Dendritic cell treated with granulocyte-macrophage colony-stimulating factor and Interleukin-4, amounts not matched to agents 40 ng/mL and 50 ng/mL, for 4 days (primary cell): ENCODE measurements at regions not wholly inside any gene's neighbourhood (a gene's known extent, or its start where the extent isn't known, plus 50 kb on each side); places are given as distances from the start of the nearest gene placed in this dataset.
"Not testable (repeated sequence)": the region's sequence is repeated elsewhere in the genome, so short reads cannot be mapped to it uniquely, and the experiment has no call there.

Experiments used
- H3K27ac Mint-ChIP-seq: one replicate; pipeline ENCODE4 v1.8.0; 2022; ENCODE audit warnings: mild to moderate bottlenecking, mixed read lengths
- H3K27me3 Mint-ChIP-seq: one replicate; pipeline ENCODE4 v1.8.0; 2022; ENCODE audit warnings: mild to moderate bottlenecking, mixed read lengths
- H3K36me3 Mint-ChIP-seq: one replicate; pipeline ENCODE4 v1.8.0; 2022; ENCODE audit warnings: low read depth, mixed read lengths
- H3K4me1 Mint-ChIP-seq: one replicate; pipeline ENCODE4 v1.8.0; 2022; ENCODE audit warnings: low read depth, mixed read lengths
- H3K4me3 Mint-ChIP-seq: one replicate; pipeline ENCODE4 v1.8.0; 2022; ENCODE audit warnings: mild to moderate bottlenecking, moderate library complexity, mixed read lengths
- H3K9me3 Mint-ChIP-seq: one replicate; pipeline ENCODE4 v1.8.0; 2022; ENCODE audit warnings: mixed read lengths
- intact Hi-C: fragments of 100-400 bp; cut with micrococcal nuclease; formaldehyde crosslinking; loops from one replicate; pipeline ENCODE4 v1.15.0; 2022

GRCh38 chr2:14975381-14975780 lies 342.9 kb downstream of the LRATD1 start:
- Mint-ChIP-seq H3K4me3 (no peak overlapping the region), H3K9me3 (peaks cover 24% of the 10 kb centered on the region), H3K27ac (no peak overlapping the region)

GRCh38 chr2:14977021-14977420 lies 344.5 kb downstream of the LRATD1 start:
- peaks cover 18% of the 10 kb centered on the region for H3K9me3 Mint-ChIP-seq
- no peak overlapping the region for H3K4me3 Mint-ChIP-seq
- no peaks in the 10 kb centered on the region for H3K27me3 Mint-ChIP-seq
- H3K27ac Mint-ChIP-seq, result no peak overlapping the region
- H3K36me3 Mint-ChIP-seq, result no peaks in the 10 kb centered on the region
- no peaks in the 10 kb centered on the region for H3K4me1 Mint-ChIP-seq
- intact Hi-C loops, result no loop called here

More at GRCh38 chr2:14975381-14975780, 342.9 kb downstream of the LRATD1 start:
- intact Hi-C loops, result no loop called here
- Mint-ChIP-seq H3K27me3 (no peaks in the 10 kb centered on the region), H3K36me3 (no peaks in the 10 kb centered on the region), H3K4me1 (no peaks in the 10 kb centered on the region)

- Mint-ChIP-seq H3K4me1 (no peaks in the 10 kb centered on the region), H3K27me3 (no peaks in the 10 kb centered on the region), H3K9me3 (peaks cover 23% of the 10 kb centered on the region), H3K27ac (no peak overlapping the region), H3K36me3 (no peaks in the 10 kb centered on the region), H3K4me3 (no peak overlapping the region)
- intact Hi-C loops, result no loop called here
Measured at GRCh38 chr2:14978845-14979244, 346.3 kb downstream of the LRATD1 start.

GRCh38 chr2:14982790-14983189 lies 350.3 kb downstream of the LRATD1 start:
- H3K27ac Mint-ChIP-seq, result no peak overlapping the region
- H3K4me3 Mint-ChIP-seq, result no peak overlapping the region
- H3K4me1 Mint-ChIP-seq, result no peaks in the 10 kb centered on the region
- intact Hi-C loops, result no loop called here
- no peaks in the 10 kb centered on the region for H3K27me3 Mint-ChIP-seq
- H3K36me3 Mint-ChIP-seq, result no peaks in the 10 kb centered on the region
- H3K9me3 Mint-ChIP-seq, result peaks cover 20% of the 10 kb centered on the region

- Mint-ChIP-seq H3K4me3 (no peak overlapping the region), H3K36me3 (no peaks in the 10 kb centered on the region), H3K4me1 (no peaks in the 10 kb centered on the region), H3K27me3 (no peaks in the 10 kb centered on the region), H3K27ac (no peak overlapping the region), H3K9me3 (no peaks in the 10 kb centered on the region)
- intact Hi-C loops, result no loop called here
Measured at GRCh38 chr2:14988600-14988999, 356.1 kb downstream of the LRATD1 start.

GRCh38 chr2:14991723-14992122 lies 359.2 kb downstream of the LRATD1 start:
- Mint-ChIP-seq H3K27me3 (no peaks in the 10 kb centered on the region), H3K4me3 (no peak overlapping the region)
- intact Hi-C loops, result no loop called here

GRCh38 chr2:14994721-14995120 lies 362.2 kb downstream of the LRATD1 start:
- Mint-ChIP-seq H3K9me3 (no peaks in the 10 kb centered on the region), H3K4me3 (no peak overlapping the region), H3K36me3 (no peaks in the 10 kb centered on the region), H3K27ac (no peak overlapping the region), H3K4me1 (no peaks in the 10 kb centered on the region), H3K27me3 (no peaks in the 10 kb centered on the region)
- intact Hi-C loops, result no loop called here

More at GRCh38 chr2:14991723-14992122, 359.2 kb downstream of the LRATD1 start:
- Mint-ChIP-seq H3K27ac (no peak overlapping the region), H3K36me3 (no peaks in the 10 kb centered on the region), H3K4me1 (no peaks in the 10 kb centered on the region), H3K9me3 (no peaks in the 10 kb centered on the region)

GRCh38 chr2:14996351-14997014 lies 364.0 kb downstream of the LRATD1 start:
- no peaks in the 10 kb centered on the region for H3K9me3 Mint-ChIP-seq
- H3K27ac Mint-ChIP-seq, result no peak overlapping the region
- intact Hi-C loops, result no loop called here
- no peaks in the 10 kb centered on the region for H3K36me3 Mint-ChIP-seq
- no peak overlapping the region for H3K4me3 Mint-ChIP-seq
- no peaks in the 10 kb centered on the region for H3K27me3 Mint-ChIP-seq
- H3K4me1 Mint-ChIP-seq, result no peaks in the 10 kb centered on the region

- Mint-ChIP-seq H3K36me3 (no peaks in the 10 kb centered on the region), H3K9me3 (no peaks in the 10 kb centered on the region), H3K27me3 (no peaks in the 10 kb centered on the region), H3K27ac (no peak overlapping the region), H3K4me3 (no peak overlapping the region), H3K4me1 (no peaks in the 10 kb centered on the region)
- intact Hi-C loops, result no loop called here
Measured at GRCh38 chr2:14998546-14998945, 366.0 kb downstream of the LRATD1 start.

- Mint-ChIP-seq H3K36me3 (no peaks in the 10 kb centered on the region), H3K9me3 (no peaks in the 10 kb centered on the region), H3K4me1 (no peaks in the 10 kb centered on the region), H3K27ac (no peak overlapping the region), H3K27me3 (no peaks in the 10 kb centered on the region), H3K4me3 (no peak overlapping the region)
- intact Hi-C loops, result no loop called here
Measured at GRCh38 chr2:14999114-14999661, 366.7 kb downstream of the LRATD1 start.

GRCh38 chr2:15002519-15002918 lies 370.0 kb downstream of the LRATD1 start:
- H3K4me1 Mint-ChIP-seq, H3K27ac Mint-ChIP-seq, H3K9me3 Mint-ChIP-seq, H3K36me3 Mint-ChIP-seq, intact Hi-C loops, H3K27me3 Mint-ChIP-seq, H3K4me3 Mint-ChIP-seq: not testable (repeated sequence)

- H3K9me3 Mint-ChIP-seq, result peaks cover 10% of the 10 kb centered on the region
- no peaks in the 10 kb centered on the region for H3K27me3 Mint-ChIP-seq
- no peak overlapping the region for H3K4me3 Mint-ChIP-seq
- H3K4me1 Mint-ChIP-seq, result no peaks in the 10 kb centered on the region
- intact Hi-C loops, result no loop called here
- H3K27ac Mint-ChIP-seq, result no peak overlapping the region
- H3K36me3 Mint-ChIP-seq, result no peaks in the 10 kb centered on the region
Measured at GRCh38 chr2:15006667-15007066, 374.1 kb downstream of the LRATD1 start.

- intact Hi-C loops, result no loop called here
- Mint-ChIP-seq H3K4me3 (no peak overlapping the region), H3K9me3 (peaks cover 24% of the 10 kb centered on the region), H3K4me1 (no peaks in the 10 kb centered on the region), H3K27me3 (no peaks in the 10 kb centered on the region), H3K36me3 (no peaks in the 10 kb centered on the region), H3K27ac (no peak overlapping the region)
Measured at GRCh38 chr2:15009681-15010080, 377.2 kb downstream of the LRATD1 start.

- H3K4me1 Mint-ChIP-seq, result no peaks in the 10 kb centered on the region
- H3K27ac Mint-ChIP-seq, result no peak overlapping the region
- H3K9me3 Mint-ChIP-seq, result peaks cover 24% of the 10 kb centered on the region
- no peaks in the 10 kb centered on the region for H3K36me3 Mint-ChIP-seq
- H3K4me3 Mint-ChIP-seq, result no peak overlapping the region
- H3K27me3 Mint-ChIP-seq, result no peaks in the 10 kb centered on the region
- intact Hi-C loops, result no loop called here
Measured at GRCh38 chr2:15010346-15010745, 377.8 kb downstream of the LRATD1 start.

GRCh38 chr2:15018814-15019213 lies 386.3 kb downstream of the LRATD1 start:
- no peaks in the 10 kb centered on the region for H3K4me1 Mint-ChIP-seq
- H3K4me3 Mint-ChIP-seq, result no peak overlapping the region
- no peak overlapping the region for H3K27ac Mint-ChIP-seq
- no peaks in the 10 kb centered on the region for H3K9me3 Mint-ChIP-seq
- intact Hi-C loops, result no loop called here
- no peaks in the 10 kb centered on the region for H3K27me3 Mint-ChIP-seq
- no peaks in the 10 kb centered on the region for H3K36me3 Mint-ChIP-seq
